DOHH2 (cell line): ENCODE measurements at regions not wholly inside any gene's neighbourhood (a gene's known extent, or its start where the extent isn't known, plus 50 kb on each side); places are given as distances from the start of the nearest gene placed in this dataset.

Experiments used
- H3F3A ChIP-seq: fragments of 200-600 bp; sonication (generic), shearing (Covaris generic); 2 replicates; pipeline ENCODE4 v1.6.0; 2016; ENCODE audit warnings: antibody characterized with exemption, mild to moderate bottlenecking; ENCODE audit not compliant: control insufficient read depth, insufficient read depth
- H3K27ac ChIP-seq: fragments of 200-600 bp; sonication (generic); 2 replicates; pipeline ENCODE4 v1.5.1; 2014; ENCODE audit warnings: low read depth, mild to moderate bottlenecking, low read length, moderate library complexity
- H3K27me3 ChIP-seq: fragments of 200-600 bp; sonication (generic); 2 replicates; pipeline ENCODE4 v1.6.1; 2014; ENCODE audit warnings: mild to moderate bottlenecking, low read length, mixed read lengths; ENCODE audit not compliant: control insufficient read depth
- H3K36me3 ChIP-seq: fragments of 200-600 bp; sonication (generic); 2 replicates; pipeline ENCODE4 v1.6.1; 2014; ENCODE audit warnings: mild to moderate bottlenecking, low read length, moderate library complexity, mixed read lengths; ENCODE audit not compliant: control insufficient read depth
- H3K4me1 ChIP-seq: fragments of 200-600 bp; sonication (generic); 2 replicates; pipeline ENCODE4 v1.6.1; 2014; ENCODE audit warnings: mild to moderate bottlenecking, low read length, mixed read lengths; ENCODE audit not compliant: control insufficient read depth
- H3K4me2 ChIP-seq: fragments of 200-600 bp; sonication (generic); 2 replicates; pipeline ENCODE4 v1.6.0; 2014; ENCODE audit warnings: mild to moderate bottlenecking, low read length, moderate library complexity
- H3K4me3 ChIP-seq: fragments of 200-600 bp; sonication (generic); 2 replicates; pipeline ENCODE4 v1.5.1; 2014; ENCODE audit warnings: mild to moderate bottlenecking, low read length, mixed read lengths
- H3K79me2 ChIP-seq: fragments of 200-600 bp; sonication (generic); 2 replicates; pipeline ENCODE4 v1.6.1; 2014; ENCODE audit warnings: mild to moderate bottlenecking, low read length, mixed read lengths; ENCODE audit not compliant: control insufficient read depth
- H3K9me2 ChIP-seq: fragments of 200-600 bp; sonication (generic); replicated peaks from 2 replicates; pipeline ENCODE4 v1.6.1; 2014; ENCODE audit warnings: mild to moderate bottlenecking, low read length, mixed read lengths; ENCODE audit not compliant: control insufficient read depth
- H3K9me3 ChIP-seq: fragments of 200-600 bp; sonication (generic); 2 replicates; pipeline ENCODE4 v1.6.1; 2014; ENCODE audit warnings: antibody characterized with exemption, low read length, mixed read lengths; ENCODE audit not compliant: control insufficient read depth, insufficient read depth
- H4K20me1 ChIP-seq: fragments of 200-600 bp; sonication (generic); 2 replicates; pipeline ENCODE4 v1.6.0; 2014; ENCODE audit warnings: low read depth, mild to moderate bottlenecking, antibody characterized with exemption, low read length, moderate library complexity; ENCODE audit not compliant: control insufficient read depth, insufficient read depth
- CTCF ChIP-seq: fragments of 200-600 bp; sonication (generic); IDR thresholded peaks from one replicate; pipeline ENCODE4 v1.5.1; 2014; ENCODE audit warnings: antibody characterized with exemption, mild to moderate bottlenecking, low read depth, low read length; ENCODE audit not compliant: poor library complexity, severe bottlenecking
- EZH2phosphoT487 ChIP-seq: fragments of 200-600 bp; sonication (generic); IDR thresholded peaks from 2 replicates; pipeline ENCODE4 v1.6.1; 2017; ENCODE audit warnings: borderline replicate concordance, mild to moderate bottlenecking, antibody characterized with exemption, low read length, moderate library complexity, mixed read lengths

- Histone ChIP-seq H4K20me1 (no peaks in the 10 kb centered on the region), H3F3A (no peaks in the 10 kb centered on the region), H3K9me2 (no peaks in the 10 kb centered on the region), H3K4me2 (no peak overlapping the region), H3K27me3 (no peaks in the 10 kb centered on the region), H3K27ac (no peak overlapping the region), H3K4me3 (no peak overlapping the region), H3K9me3 (no peaks in the 10 kb centered on the region), H3K36me3 (no peaks in the 10 kb centered on the region), H3K79me2 (no peaks in the 10 kb centered on the region), H3K4me1 (no peaks in the 10 kb centered on the region)
- no peak for TF ChIP-seq CTCF
- TF ChIP-seq EZH2phosphoT487, result no peak
Observed at GRCh38 chr9:135251996-135252760, 164.7 kb downstream of the OLFM1 start.

- no peak overlapping the region for H3K27ac ChIP-seq
Observed at GRCh38 chr9:135252980-135253304, 165.5 kb downstream of the OLFM1 start.

GRCh38 chr9:135253305-135254004, 166.0 kb downstream of the OLFM1 start:
- Histone ChIP-seq H3K27ac (no peak overlapping the region), H3K9me2 (no peaks in the 10 kb centered on the region), H4K20me1 (no peaks in the 10 kb centered on the region), H3K4me2 (no peak overlapping the region), H3K9me3 (no peaks in the 10 kb centered on the region), H3K4me1 (no peaks in the 10 kb centered on the region), H3K79me2 (no peaks in the 10 kb centered on the region), H3F3A (no peaks in the 10 kb centered on the region), H3K36me3 (no peaks in the 10 kb centered on the region), H3K27me3 (no peaks in the 10 kb centered on the region), H3K4me3 (no peak overlapping the region)
- no peak for TF ChIP-seq CTCF

More at GRCh38 chr9:135252980-135253304, 165.5 kb downstream of the OLFM1 start:
- no peaks in the 10 kb centered on the region for H3K4me1 ChIP-seq
- H3F3A ChIP-seq, result no peaks in the 10 kb centered on the region
- H3K79me2 ChIP-seq, result no peaks in the 10 kb centered on the region
- no peaks in the 10 kb centered on the region for H3K9me3 ChIP-seq
- no peak overlapping the region for H3K4me3 ChIP-seq
- no peaks in the 10 kb centered on the region for H3K36me3 ChIP-seq
- no peaks in the 10 kb centered on the region for H3K9me2 ChIP-seq
- H4K20me1 ChIP-seq, result no peaks in the 10 kb centered on the region
- no peak for TF ChIP-seq EZH2phosphoT487
- no peak overlapping the region for H3K4me2 ChIP-seq
- no peaks in the 10 kb centered on the region for H3K27me3 ChIP-seq
